ENCODE measurements at regions not wholly inside any gene's neighbourhood (a gene's known extent, or its start where the extent isn't known, plus 50 kb on each side); places are given as distances from the start of the nearest gene placed in this dataset.
"Not testable (repeated sequence)": the region's sequence is repeated elsewhere in the genome, so short reads cannot be mapped to it uniquely, and the experiment has no call there.

DNA sequence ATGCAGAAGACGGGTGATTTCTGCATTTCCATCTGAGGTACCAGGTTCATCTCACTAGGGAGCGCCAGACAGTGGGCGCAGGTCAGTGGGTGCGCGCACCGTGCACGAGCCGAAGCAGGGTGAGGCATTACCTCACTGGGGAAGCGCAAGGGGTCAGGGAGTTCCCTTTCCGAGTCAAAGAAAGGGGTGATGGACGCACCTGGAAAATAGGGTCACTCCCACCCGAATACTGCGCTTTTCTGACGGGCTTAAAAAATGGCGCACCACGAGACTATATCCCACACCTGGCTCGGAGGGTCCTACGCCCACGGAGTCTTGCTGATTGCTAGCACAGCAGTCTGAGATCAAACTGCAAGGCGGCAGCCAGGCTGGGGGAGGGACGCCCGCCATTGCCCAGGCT, 1246.0 kb upstream of the PABPC4L start:
- not testable (repeated sequence) for DNase-seq (ENCODE audit: low read depth in 2 of 2)

DNA sequence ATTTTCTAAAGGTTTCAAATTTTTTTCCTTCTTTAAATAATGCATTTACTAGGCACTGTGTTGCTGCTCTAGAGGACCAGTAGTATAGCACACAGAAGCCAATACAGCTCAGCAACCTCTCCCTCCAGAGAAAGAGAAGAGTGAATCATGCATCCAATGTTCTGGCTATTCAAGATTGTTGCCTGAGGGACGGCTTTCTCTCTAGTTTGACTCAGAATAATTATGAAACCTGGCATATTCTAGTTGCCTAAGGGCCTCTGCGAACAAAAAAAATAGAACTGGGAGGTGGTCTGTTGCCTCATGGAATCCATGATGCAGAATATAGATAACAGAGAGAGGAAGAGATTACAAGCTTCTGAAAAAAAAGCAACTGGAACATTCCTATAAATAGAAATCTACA, 1233.3 kb upstream of the PABPC4L start:
- no peak for DNase-seq (ENCODE audit: low read depth in 2 of 2)

- no peak for DNase-seq (ENCODE audit: low read depth in 2 of 2)
Observed at GRCh38 chr4:135429528-135429927, 1227.9 kb upstream of the PABPC4L start.

- DNase-seq (ENCODE audit: low read depth in 2 of 2) = no peak
Observed at GRCh38 chr4:135418353-135418752, 1216.8 kb upstream of the PABPC4L start.

- no peak for DNase-seq (ENCODE audit: low read depth in 2 of 2)
Observed at GRCh38 chr4:135412213-135412612, 1210.6 kb upstream of the PABPC4L start.

DNA sequence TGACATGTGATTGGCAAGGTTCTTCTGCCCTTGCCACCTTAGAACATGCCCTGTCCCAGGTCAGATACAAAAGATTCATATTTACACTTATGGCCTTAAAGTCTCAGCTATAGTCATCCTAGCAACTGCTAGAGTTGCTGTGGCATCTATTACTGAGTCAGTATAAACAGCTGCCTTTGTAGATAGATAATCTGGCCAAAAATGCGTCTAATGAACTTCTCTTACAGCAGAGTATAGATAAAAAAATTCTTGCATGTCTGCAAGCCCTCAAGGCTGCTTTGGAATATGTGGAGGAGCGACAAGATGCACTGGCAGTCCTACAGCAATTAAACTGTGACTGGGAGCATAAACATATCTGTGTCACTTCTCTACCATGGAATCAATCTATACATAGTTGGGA, 1209.7 kb upstream of the PABPC4L start:
- DNase-seq (ENCODE audit: low read depth in 2 of 2) = no peak

- DNase-seq (ENCODE audit: low read depth in 2 of 2) = not testable (repeated sequence)
Observed at GRCh38 chr4:135409261-135409660, 1207.7 kb upstream of the PABPC4L start.

DNA sequence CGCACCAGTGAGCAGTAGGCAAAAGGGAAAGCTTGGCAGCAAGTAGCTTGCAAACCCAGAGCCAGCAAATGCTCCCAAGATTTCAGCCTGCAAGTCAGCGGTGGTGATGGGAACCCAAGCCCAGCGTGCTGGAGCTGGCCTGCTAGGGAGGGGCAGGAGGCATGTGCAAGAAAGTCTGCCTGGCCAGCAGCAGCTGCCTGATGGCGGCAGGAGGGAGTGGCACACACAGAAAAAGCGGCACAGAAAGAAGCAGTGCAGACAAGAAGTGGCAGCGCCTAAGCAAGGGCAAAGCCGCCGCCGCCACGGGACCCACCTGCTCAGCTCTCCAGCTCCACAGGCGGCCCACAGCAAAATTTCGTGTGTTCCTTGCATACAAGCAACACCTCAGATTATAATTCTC, 1206.5 kb upstream of the PABPC4L start:
- DNase-seq (ENCODE audit: low read depth in 2 of 2) = no peak

GRCh38 chr4:135406597-135406996, 1205.0 kb upstream of the PABPC4L start:
- not testable (repeated sequence) for DNase-seq (ENCODE audit: low read depth in 2 of 2)

DNA sequence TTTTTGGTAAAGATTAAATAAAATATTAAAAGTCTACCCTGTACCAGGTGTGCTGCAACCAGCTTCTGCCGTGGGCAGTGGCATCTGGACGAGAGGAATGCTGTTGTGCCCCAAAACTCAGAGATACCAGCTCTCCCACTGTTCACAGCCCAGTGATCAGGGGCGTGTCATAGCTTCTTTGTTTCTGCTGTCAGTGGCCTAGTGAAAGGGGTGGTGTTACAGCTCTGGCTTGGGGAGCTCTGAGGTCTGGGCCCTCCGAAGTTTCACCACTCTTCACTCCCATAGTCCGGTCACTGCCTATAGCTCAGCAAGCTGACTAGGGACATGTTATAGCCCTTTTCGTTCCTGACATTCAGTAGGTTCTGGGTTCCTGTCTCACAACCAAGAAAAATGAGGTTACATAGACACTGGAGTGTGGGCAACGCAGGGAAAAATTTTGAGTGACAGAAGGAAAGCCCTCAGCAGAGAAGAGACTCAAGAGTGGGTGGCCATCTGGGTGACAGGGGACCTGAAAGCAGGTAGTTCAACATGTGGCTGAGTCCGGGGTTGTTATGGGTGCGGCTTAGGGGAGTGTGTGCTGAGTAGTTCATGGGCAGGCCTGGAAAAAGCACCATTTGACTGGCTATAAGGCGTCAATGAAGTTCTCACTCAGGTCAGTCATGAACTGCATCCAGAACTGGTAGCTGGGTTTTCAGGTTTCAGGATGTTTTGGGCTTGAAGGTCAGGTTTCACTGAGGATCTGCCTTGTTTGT, 1184.4 kb upstream of the PABPC4L start:
- DNase-seq (ENCODE audit: low read depth in 2 of 2) = no peak

DNA sequence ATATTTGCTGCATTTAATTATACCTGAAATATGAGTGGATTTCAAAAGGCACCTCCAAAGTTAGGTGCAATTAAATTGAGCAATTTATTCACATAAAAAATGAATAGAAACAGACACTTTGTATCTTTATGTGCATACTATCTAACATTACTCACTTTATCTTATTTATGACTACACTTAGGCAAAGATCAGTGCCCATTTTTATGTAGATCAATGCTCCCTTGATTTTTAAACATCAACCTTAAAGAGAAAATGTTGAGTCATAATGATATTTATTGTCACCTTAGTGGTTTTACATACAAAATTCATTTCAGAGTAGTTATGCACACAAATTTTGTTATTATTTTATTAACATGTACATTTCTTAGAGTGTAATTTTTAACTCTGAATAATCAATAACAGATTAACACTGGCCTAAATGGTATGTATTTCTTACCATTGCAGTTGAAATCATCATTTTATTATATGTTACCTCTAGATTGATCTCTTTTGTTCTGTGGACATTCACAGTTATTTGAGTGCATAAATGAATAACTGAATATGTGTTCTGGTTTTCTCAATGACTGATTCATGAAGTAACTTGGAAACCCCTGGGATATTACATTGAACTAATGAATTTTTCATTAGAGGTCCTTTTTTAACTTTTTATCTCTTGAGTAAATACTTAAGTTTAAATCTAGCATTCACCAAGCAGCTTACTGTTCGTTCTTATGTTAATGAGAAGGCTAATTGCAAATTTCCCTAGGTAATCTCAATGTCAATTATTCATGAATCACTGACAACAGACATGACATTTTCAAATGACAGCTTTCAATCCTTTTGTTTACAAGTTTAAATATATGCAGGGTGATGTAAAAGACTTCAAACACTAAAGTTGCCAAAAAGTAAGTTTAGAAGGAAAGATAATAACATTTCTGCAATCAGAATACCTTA, 1182.0 kb upstream of the PABPC4L start:
- no peak for DNase-seq (ENCODE audit: low read depth in 2 of 2)

GRCh38 chr4:135382280-135382959, 1180.8 kb upstream of the PABPC4L start:
- no peak for DNase-seq (ENCODE audit: low read depth in 2 of 2)

DNA sequence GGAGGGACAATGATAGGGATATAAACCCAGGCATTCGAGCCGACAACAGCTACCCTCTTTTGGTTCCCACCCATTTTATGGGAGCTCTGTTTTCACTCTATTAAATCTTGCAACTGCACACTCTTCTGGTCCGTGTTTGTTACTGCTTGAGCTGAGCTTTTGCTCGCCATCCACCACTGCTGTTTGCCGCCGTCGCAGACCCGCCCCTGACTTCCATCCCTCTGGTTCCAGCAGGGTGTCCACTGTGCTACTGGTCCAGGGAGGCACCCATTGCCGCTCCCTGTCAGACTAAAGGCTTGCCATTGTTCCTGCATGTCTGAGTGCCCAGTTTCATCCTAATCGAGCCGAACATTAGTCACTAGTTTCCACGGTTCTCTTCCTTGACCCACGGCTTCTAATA, 1170.5 kb upstream of the PABPC4L start:
- no peak for DNase-seq (ENCODE audit: low read depth in 2 of 2)

DNA sequence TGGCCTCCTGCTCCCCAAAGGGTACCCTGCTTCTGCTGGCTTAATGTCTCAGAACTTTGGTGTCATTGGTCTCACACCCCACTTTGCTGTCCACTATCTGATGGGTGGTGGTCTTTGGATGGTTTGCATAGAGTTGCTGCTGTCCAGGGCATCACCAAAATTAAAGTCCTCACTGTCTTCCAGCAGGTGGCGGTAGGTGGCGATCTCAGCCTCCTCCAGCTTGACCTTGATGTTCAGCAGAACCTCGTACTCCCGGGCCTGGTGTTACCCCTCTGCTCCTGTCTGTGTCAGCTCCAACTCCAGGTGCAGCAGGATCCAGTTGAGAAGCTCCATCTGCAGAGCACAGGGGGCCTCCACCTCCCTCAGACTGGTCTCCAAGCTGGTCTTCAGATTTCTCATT, 1169.5 kb upstream of the PABPC4L start:
- DNase-seq (ENCODE audit: low read depth in 2 of 2) = no peak

- no peak for DNase-seq (ENCODE audit: low read depth in 2 of 2)
Observed at GRCh38 chr4:135368831-135369230, 1167.2 kb upstream of the PABPC4L start.

DNA sequence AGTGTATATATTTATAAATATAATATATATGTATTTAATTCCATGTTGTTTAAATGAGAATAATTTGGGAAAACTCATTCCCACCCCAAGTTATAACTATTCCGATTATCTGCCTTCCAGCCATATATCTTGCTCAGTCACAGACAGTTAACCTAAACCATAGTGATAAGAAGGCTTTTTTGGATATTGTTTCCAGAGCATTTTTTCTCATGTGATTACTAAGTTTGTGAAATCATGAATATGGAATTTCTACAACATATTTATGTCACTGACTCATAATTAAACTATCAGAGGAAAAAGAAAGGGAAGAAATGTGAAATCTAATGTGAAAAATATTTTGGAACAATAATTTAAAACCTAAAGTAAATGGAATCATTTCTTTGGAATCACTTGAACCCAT, 1163.5 kb upstream of the PABPC4L start:
- peak; percentile 23 to 32 for DNase-seq (ENCODE audit: low read depth in 2 of 2)

- DNase-seq (ENCODE audit: low read depth in 2 of 2) = no peak
Observed at GRCh38 chr4:135359128-135359527, 1157.5 kb upstream of the PABPC4L start.

- DNase-seq (ENCODE audit: low read depth in 2 of 2) = no peak
Observed at GRCh38 chr4:135357091-135357490, 1155.5 kb upstream of the PABPC4L start.

- peak; percentile 13 to 25 for DNase-seq (ENCODE audit: low read depth in 2 of 2)
Observed at GRCh38 chr4:135354876-135355275, 1153.3 kb upstream of the PABPC4L start.

DNA sequence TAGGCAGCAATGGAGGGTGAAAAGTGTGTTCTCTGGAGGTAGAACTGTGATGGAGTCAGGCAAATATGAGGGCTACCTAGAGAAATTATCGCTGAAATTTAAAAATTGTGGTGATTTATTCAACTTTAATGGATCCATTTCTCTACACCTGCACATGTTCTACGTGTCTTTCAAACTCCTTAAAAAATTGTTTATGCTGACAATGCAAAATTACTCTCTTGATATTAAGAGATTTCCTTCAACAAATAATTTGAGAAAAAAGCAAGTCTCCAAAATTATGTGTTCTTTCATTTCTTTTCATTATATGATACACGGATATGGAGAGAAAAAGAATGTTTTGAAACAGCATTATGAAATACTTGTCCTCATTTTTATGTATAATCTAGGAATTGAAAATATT, 1151.4 kb upstream of the PABPC4L start:
- DNase-seq (ENCODE audit: low read depth in 2 of 2) = no peak

DNA sequence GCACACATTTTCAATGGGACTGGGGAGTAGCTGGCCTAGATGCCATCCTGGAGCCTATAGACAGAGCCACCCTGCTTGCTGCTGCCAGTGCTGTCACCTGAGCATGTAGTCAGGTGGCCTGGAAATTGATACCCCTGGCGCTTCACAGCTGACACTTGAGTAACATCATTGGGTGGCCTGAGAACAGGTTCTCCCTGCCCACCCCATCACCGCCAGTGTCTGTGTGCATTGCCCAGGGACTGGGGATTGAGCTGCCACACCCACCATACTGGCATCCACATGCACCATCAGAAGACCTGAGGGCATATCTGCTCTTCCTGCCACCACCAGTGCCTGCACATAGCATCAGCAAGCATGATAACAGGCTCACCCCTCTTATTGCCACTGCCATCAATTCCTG, 1142.9 kb upstream of the PABPC4L start:
- DNase-seq (ENCODE audit: low read depth in 2 of 2) = no peak

DNA sequence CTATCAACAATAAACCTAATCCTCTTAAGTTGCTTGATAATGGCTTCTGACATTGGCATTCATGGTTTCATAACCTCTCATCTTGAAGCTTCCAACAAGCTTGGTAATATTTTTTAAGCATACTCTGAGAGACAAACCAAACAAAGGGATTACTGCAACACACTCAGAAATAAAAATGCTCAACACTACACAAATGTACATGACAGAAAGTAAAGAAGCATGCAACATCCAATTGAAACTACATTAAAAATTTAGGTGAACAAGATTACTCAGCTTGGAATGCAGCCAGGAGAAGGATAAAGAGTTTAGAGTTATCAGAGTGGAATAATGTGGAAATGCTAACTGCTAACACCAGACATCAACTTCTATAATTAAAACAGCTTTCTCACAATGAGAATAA, 1136.6 kb upstream of the PABPC4L start:
- DNase-seq (ENCODE audit: low read depth in 2 of 2) = no peak
